Suprapubic skin (tissue), 3 donors: ENCODE measurements at regions not wholly inside any gene's neighbourhood (a gene's known extent, or its start where the extent isn't known, plus 50 kb on each side); places are given as distances from the start of the nearest gene placed in this dataset.

Experiments used
- CTCF ChIP-seq, 2 donors: fragments of 200-600 bp in 1 of 2; fragments of 450-650 bp in 1 of 2; sonication (generic) in 1 of 2; IDR thresholded peaks; one replicate each; pipeline ENCODE4 v1.5.1; 2016 to 2019; ENCODE audit warnings: antibody characterized with exemption in 2 of 2, mild to moderate bottlenecking in 1 of 2, moderate library complexity in 1 of 2
- EP300 ChIP-seq: sonication (generic); formaldehyde crosslinking; IDR thresholded peaks from one replicate; pipeline ENCODE4 v1.6.1; 2017; ENCODE audit warnings: antibody characterized with exemption
- POLR2A ChIP-seq, 2 donors: fragments of 450-650 bp; IDR thresholded peaks; one replicate each; pipeline ENCODE4 v1.6.1; 2017; ENCODE audit warnings: antibody characterized with exemption in 2 of 2, mild to moderate bottlenecking in 2 of 2, moderate library complexity in 2 of 2

- TF ChIP-seq POLR2A (IDR thresholded peaks at IDR 0.05), result no peak
- no peak for TF ChIP-seq EP300
- TF ChIP-seq CTCF (IDR thresholded peaks at IDR 0.05), result no peak
Observed at GRCh38 chr4:29259556-29259955, 1460.6 kb upstream of the PCDH7 start.
